GM23338 (cell line): ENCODE measurements at regions not wholly inside any gene's neighbourhood (a gene's known extent, or its start where the extent isn't known, plus 50 kb on each side); places are given as distances from the start of the nearest gene placed in this dataset.

Experiments used
- ATAC-seq: fragments of 200-7000 bp; cut with Tn5 transposase; 3 replicates; pipeline ENCODE4 v1.9.1; 2020
- DNase-seq: peaks from one replicate; pipeline ENCODE4 v3.0.0-alpha.2; 2015; ENCODE audit warnings: low spot score
- H2AFZ ChIP-seq: fragments of 200-600 bp; sonication (generic); 2 replicates; pipeline ENCODE4 v1.8.0; 2016; ENCODE audit warnings: antibody characterized with exemption, mild to moderate bottlenecking, moderate library complexity
- H3F3A ChIP-seq: fragments of 200-600 bp; sonication (generic); replicated peaks from 2 replicates; pipeline ENCODE4 v1.8.0; 2017; ENCODE audit warnings: antibody characterized with exemption, mixed run types, low read depth
- H3K27ac ChIP-seq: fragments of 200-600 bp; sonication (generic); 2 replicates; pipeline ENCODE4 v1.6.1; 2016; ENCODE audit warnings: low read depth
- H3K27me3 ChIP-seq: fragments of 200-600 bp; sonication (generic); 2 replicates; pipeline ENCODE4 v1.8.0; 2016; ENCODE audit warnings: mild to moderate bottlenecking, mixed run types, moderate library complexity; ENCODE audit not compliant: insufficient read depth
- H3K36me3 ChIP-seq: fragments of 200-600 bp; sonication (generic); 2 replicates; pipeline ENCODE4 v1.8.0; 2016; ENCODE audit warnings: mild to moderate bottlenecking; ENCODE audit not compliant: insufficient read depth
- H3K4me1 ChIP-seq: fragments of 200-600 bp; sonication (generic); 2 replicates; pipeline ENCODE4 v1.8.0; 2016; ENCODE audit warnings: mild to moderate bottlenecking, moderate library complexity; ENCODE audit not compliant: insufficient read depth
- H3K4me2 ChIP-seq: fragments of 200-600 bp; sonication (generic); 2 replicates; pipeline ENCODE4 v1.7.1; 2017; ENCODE audit warnings: mixed run types
- H3K4me3 ChIP-seq: fragments of 200-600 bp; sonication (generic); 2 replicates; pipeline ENCODE4 v1.6.1; 2016; ENCODE audit warnings: mixed run types
- H3K79me2 ChIP-seq: fragments of 200-600 bp; sonication (generic); replicated peaks from 2 replicates; pipeline ENCODE4 v1.8.0; 2017; ENCODE audit warnings: mild to moderate bottlenecking; ENCODE audit not compliant: insufficient read depth
- H3K9me2 ChIP-seq: fragments of 200-600 bp; sonication (generic); 2 replicates; pipeline ENCODE4 v1.8.0; 2017; ENCODE audit not compliant: insufficient read depth
- H4K20me1 ChIP-seq: fragments of 200-600 bp; sonication (generic); replicated peaks from 2 replicates; pipeline ENCODE4 v1.8.0; 2017; ENCODE audit warnings: mild to moderate bottlenecking; ENCODE audit not compliant: insufficient read depth
- H3K27ac Mint-ChIP-seq: 2 replicates; pipeline ENCODE4 v1.8.0; 2020; ENCODE audit warnings: inconsistent platforms, mild to moderate bottlenecking, moderate library complexity, mixed read lengths
- H3K27me3 Mint-ChIP-seq: 3 replicates; pipeline ENCODE4 v1.8.0; 2022; ENCODE audit warnings: low read depth, mild to moderate bottlenecking, moderate library complexity, mixed read lengths, inconsistent platforms; ENCODE audit not compliant: insufficient read depth, poor library complexity
- H3K36me3 Mint-ChIP-seq: 3 replicates; pipeline ENCODE4 v1.8.0; 2021; ENCODE audit warnings: low read depth, mild to moderate bottlenecking, inconsistent platforms, moderate library complexity, mixed read lengths
- H3K4me1 Mint-ChIP-seq: 3 replicates; pipeline ENCODE4 v1.8.0; 2020; ENCODE audit warnings: mild to moderate bottlenecking, inconsistent platforms, mixed read lengths
- H3K4me3 Mint-ChIP-seq: 3 replicates; pipeline ENCODE4 v1.8.0; 2021; ENCODE audit warnings: moderate library complexity, mild to moderate bottlenecking, inconsistent platforms, mixed read lengths
- H3K9me3 Mint-ChIP-seq: 3 replicates; pipeline ENCODE4 v1.8.0; 2020; ENCODE audit warnings: moderate library complexity, mild to moderate bottlenecking, inconsistent platforms, mixed read lengths
- CREB1 ChIP-seq: fragments of 250-450 bp; sonication (Bioruptor Pico); IDR thresholded peaks from 2 replicates; pipeline ENCODE4 v1.5.0; 2020; ENCODE audit warnings: low read depth, mild to moderate bottlenecking, moderate library complexity
- EZH2 ChIP-seq: fragments of 200-600 bp; sonication (generic); IDR thresholded peaks from one replicate; pipeline ENCODE4 v1.8.0; 2017; ENCODE audit warnings: antibody characterized with exemption, mild to moderate bottlenecking, low read depth; ENCODE audit not compliant: unreplicated experiment
- EZH2phosphoT487 ChIP-seq: fragments of 200-600 bp; sonication (generic); IDR thresholded peaks from one replicate; pipeline ENCODE4 v1.8.1; 2018; ENCODE audit warnings: antibody characterized with exemption; ENCODE audit not compliant: unreplicated experiment
- JUNB ChIP-seq: IDR thresholded peaks from one replicate; pipeline ENCODE4 v1.6.1; 2016; ENCODE audit warnings: antibody characterized with exemption; ENCODE audit not compliant: unreplicated experiment
- NANOG ChIP-seq: IDR thresholded peaks from 2 replicates; pipeline ENCODE4 v1.6.1; 2016; ENCODE audit warnings: antibody characterized with exemption, borderline replicate concordance
- POLR2AphosphoS5 ChIP-seq: IDR thresholded peaks from 2 replicates; pipeline ENCODE4 v1.6.1; 2016; ENCODE audit warnings: antibody characterized with exemption, low read depth
- STAT1 ChIP-seq: IDR thresholded peaks from one replicate; pipeline ENCODE4 v1.6.1; 2016; ENCODE audit warnings: antibody characterized with exemption; ENCODE audit not compliant: unreplicated experiment
- ZNF114 ChIP-seq: fragments of 250-450 bp; sonication (Bioruptor Pico); IDR thresholded peaks from 2 replicates; pipeline ENCODE4 v1.5.0; 2020; ENCODE audit warnings: mild to moderate bottlenecking, moderate library complexity
- ZNF331 ChIP-seq: fragments of 250-450 bp; sonication (Bioruptor Pico); IDR thresholded peaks from 2 replicates; pipeline ENCODE4 v1.5.0; 2020; ENCODE audit warnings: low read depth, mild to moderate bottlenecking, moderate library complexity
- TF ChIP-seq, protein P1 (sequence below), 2 experiments: fragments of 200-600 bp in 1 of 2; sonication (generic) in 1 of 2; conservative IDR thresholded peaks; 2 replicates each; pipeline versions ENCODE4 v1.5.1 to v1.6.1; 2016 to 2017; ENCODE audit warnings: antibody characterized with exemption in 2 of 2, low read depth in 2 of 2, mild to moderate bottlenecking in 2 of 2, moderate library complexity in 1 of 2
- TF ChIP-seq, protein P2 (sequence below): IDR thresholded peaks from one replicate; pipeline ENCODE4 v1.6.1; 2018; ENCODE audit warnings: antibody characterized with exemption; ENCODE audit not compliant: unreplicated experiment
- TF ChIP-seq, protein P3 (sequence below): fragments of 250-450 bp; sonication (Bioruptor Pico); IDR thresholded peaks from 2 replicates; pipeline ENCODE4 v1.5.0; 2020; ENCODE audit warnings: mild to moderate bottlenecking, moderate library complexity
- TF ChIP-seq, protein P4 (sequence below): IDR thresholded peaks from 2 replicates; pipeline ENCODE4 v1.6.1; 2016; ENCODE audit warnings: antibody characterized with exemption

DNA sequence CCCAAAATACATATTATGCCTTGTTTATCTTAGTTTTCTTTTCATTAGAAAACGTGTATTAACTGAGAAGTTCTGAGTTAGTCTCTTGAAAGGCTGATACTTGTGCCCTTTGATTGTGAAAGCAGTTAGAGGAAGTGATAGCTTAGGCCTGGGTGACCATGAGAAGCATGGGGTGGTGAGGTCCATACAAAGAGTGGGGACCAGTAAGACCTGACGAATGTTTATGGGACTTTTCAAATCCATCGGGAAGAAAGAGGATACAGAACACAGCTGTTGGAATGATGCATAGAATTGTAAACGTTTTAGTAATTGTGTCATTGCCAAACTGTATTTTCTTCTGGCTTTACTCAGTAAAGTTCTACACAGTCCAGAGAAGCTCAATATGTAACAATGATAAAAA is 259.8 kb downstream of the LMO4 start:
- H3K27ac Mint-ChIP-seq = no peak overlapping the region

More for the DNA sequence above, 259.8 kb downstream of the LMO4 start:
- Histone ChIP-seq H2AFZ (no peak overlapping the region), H3K27me3 (no peaks in the 10 kb centered on the region), H3K9me2 (no peaks in the 10 kb centered on the region), H3K79me2 (no peaks in the 10 kb centered on the region), H3K4me3 (no peak overlapping the region), H3K4me2 (no peak overlapping the region), H3K36me3 (no peaks in the 10 kb centered on the region), H3K27ac (no peak overlapping the region), H3F3A (no peaks in the 10 kb centered on the region), H4K20me1 (no peaks in the 10 kb centered on the region), H3K4me1 (peaks cover 6% of the 10 kb centered on the region; the same call in 1 of the 2 replicates)
- H3K9me3 Mint-ChIP-seq = no peaks in the 10 kb centered on the region
- no peak for DNase-seq
- no peak for ATAC-seq
- TF ChIP-seq, protein P1, sequence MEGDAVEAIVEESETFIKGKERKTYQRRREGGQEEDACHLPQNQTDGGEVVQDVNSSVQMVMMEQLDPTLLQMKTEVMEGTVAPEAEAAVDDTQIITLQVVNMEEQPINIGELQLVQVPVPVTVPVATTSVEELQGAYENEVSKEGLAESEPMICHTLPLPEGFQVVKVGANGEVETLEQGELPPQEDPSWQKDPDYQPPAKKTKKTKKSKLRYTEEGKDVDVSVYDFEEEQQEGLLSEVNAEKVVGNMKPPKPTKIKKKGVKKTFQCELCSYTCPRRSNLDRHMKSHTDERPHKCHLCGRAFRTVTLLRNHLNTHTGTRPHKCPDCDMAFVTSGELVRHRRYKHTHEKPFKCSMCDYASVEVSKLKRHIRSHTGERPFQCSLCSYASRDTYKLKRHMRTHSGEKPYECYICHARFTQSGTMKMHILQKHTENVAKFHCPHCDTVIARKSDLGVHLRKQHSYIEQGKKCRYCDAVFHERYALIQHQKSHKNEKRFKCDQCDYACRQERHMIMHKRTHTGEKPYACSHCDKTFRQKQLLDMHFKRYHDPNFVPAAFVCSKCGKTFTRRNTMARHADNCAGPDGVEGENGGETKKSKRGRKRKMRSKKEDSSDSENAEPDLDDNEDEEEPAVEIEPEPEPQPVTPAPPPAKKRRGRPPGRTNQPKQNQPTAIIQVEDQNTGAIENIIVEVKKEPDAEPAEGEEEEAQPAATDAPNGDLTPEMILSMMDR (conservative IDR thresholded peaks at IDR 0.05; ENCODE audit: low read depth in 2 of 2) = no peak
- TF ChIP-seq, protein P2, sequence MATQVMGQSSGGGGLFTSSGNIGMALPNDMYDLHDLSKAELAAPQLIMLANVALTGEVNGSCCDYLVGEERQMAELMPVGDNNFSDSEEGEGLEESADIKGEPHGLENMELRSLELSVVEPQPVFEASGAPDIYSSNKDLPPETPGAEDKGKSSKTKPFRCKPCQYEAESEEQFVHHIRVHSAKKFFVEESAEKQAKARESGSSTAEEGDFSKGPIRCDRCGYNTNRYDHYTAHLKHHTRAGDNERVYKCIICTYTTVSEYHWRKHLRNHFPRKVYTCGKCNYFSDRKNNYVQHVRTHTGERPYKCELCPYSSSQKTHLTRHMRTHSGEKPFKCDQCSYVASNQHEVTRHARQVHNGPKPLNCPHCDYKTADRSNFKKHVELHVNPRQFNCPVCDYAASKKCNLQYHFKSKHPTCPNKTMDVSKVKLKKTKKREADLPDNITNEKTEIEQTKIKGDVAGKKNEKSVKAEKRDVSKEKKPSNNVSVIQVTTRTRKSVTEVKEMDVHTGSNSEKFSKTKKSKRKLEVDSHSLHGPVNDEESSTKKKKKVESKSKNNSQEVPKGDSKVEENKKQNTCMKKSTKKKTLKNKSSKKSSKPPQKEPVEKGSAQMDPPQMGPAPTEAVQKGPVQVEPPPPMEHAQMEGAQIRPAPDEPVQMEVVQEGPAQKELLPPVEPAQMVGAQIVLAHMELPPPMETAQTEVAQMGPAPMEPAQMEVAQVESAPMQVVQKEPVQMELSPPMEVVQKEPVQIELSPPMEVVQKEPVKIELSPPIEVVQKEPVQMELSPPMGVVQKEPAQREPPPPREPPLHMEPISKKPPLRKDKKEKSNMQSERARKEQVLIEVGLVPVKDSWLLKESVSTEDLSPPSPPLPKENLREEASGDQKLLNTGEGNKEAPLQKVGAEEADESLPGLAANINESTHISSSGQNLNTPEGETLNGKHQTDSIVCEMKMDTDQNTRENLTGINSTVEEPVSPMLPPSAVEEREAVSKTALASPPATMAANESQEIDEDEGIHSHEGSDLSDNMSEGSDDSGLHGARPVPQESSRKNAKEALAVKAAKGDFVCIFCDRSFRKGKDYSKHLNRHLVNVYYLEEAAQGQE = no peak
- TF ChIP-seq, protein P3, sequence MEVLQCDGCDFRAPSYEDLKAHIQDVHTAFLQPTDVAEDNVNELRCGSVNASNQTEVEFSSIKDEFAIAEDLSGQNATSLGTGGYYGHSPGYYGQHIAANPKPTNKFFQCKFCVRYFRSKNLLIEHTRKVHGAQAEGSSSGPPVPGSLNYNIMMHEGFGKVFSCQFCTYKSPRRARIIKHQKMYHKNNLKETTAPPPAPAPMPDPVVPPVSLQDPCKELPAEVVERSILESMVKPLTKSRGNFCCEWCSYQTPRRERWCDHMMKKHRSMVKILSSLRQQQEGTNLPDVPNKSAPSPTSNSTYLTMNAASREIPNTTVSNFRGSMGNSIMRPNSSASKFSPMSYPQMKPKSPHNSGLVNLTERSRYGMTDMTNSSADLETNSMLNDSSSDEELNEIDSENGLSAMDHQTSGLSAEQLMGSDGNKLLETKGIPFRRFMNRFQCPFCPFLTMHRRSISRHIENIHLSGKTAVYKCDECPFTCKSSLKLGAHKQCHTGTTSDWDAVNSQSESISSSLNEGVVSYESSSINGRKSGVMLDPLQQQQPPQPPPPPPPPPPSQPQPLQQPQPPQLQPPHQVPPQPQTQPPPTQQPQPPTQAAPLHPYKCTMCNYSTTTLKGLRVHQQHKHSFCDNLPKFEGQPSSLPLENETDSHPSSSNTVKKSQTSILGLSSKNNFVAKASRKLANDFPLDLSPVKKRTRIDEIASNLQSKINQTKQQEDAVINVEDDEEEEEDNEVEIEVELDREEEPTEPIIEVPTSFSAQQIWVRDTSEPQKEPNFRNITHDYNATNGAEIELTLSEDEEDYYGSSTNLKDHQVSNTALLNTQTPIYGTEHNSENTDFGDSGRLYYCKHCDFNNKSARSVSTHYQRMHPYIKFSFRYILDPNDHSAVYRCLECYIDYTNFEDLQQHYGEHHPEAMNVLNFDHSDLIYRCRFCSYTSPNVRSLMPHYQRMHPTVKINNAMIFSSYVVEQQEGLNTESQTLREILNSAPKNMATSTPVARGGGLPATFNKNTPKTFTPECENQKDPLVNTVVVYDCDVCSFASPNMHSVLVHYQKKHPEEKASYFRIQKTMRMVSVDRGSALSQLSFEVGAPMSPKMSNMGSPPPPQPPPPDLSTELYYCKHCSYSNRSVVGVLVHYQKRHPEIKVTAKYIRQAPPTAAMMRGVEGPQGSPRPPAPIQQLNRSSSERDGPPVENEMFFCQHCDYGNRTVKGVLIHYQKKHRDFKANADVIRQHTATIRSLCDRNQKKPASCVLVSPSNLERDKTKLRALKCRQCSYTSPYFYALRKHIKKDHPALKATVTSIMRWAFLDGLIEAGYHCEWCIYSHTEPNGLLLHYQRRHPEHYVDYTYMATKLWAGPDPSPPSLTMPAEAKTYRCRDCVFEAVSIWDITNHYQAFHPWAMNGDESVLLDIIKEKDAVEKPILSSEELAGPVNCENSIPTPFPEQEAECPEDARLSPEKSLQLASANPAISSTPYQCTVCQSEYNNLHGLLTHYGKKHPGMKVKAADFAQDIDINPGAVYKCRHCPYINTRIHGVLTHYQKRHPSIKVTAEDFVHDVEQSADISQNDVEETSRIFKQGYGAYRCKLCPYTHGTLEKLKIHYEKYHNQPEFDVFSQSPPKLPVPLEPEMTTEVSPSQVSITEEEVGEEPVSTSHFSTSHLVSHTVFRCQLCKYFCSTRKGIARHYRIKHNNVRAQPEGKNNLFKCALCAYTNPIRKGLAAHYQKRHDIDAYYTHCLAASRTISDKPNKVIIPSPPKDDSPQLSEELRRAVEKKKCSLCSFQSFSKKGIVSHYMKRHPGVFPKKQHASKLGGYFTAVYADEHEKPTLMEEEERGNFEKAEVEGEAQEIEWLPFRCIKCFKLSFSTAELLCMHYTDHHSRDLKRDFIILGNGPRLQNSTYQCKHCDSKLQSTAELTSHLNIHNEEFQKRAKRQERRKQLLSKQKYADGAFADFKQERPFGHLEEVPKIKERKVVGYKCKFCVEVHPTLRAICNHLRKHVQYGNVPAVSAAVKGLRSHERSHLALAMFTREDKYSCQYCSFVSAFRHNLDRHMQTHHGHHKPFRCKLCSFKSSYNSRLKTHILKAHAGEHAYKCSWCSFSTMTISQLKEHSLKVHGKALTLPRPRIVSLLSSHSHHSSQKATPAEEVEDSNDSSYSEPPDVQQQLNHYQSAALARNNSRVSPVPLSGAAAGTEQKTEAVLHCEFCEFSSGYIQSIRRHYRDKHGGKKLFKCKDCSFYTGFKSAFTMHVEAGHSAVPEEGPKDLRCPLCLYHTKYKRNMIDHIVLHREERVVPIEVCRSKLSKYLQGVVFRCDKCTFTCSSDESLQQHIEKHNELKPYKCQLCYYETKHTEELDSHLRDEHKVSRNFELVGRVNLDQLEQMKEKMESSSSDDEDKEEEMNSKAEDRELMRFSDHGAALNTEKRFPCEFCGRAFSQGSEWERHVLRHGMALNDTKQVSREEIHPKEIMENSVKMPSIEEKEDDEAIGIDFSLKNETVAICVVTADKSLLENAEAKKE (CRISPR knock-in tag) = no peak
- no peak for TF ChIP-seq NANOG
- TF ChIP-seq EZH2 = no peak
- TF ChIP-seq ZNF331 (CRISPR knock-in tag) = no peak
- no peak for TF ChIP-seq POLR2AphosphoS5
- no peak for TF ChIP-seq EZH2phosphoT487
- TF ChIP-seq CREB1 (CRISPR knock-in tag) = no peak
- no peak for TF ChIP-seq ZNF114 (CRISPR knock-in tag)
- no peak for TF ChIP-seq STAT1
- no peak for TF ChIP-seq JUNB
- TF ChIP-seq, protein P4, sequence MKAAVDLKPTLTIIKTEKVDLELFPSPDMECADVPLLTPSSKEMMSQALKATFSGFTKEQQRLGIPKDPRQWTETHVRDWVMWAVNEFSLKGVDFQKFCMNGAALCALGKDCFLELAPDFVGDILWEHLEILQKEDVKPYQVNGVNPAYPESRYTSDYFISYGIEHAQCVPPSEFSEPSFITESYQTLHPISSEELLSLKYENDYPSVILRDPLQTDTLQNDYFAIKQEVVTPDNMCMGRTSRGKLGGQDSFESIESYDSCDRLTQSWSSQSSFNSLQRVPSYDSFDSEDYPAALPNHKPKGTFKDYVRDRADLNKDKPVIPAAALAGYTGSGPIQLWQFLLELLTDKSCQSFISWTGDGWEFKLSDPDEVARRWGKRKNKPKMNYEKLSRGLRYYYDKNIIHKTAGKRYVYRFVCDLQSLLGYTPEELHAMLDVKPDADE = no peak
- H3K27me3 Mint-ChIP-seq = peaks cover 2% of the 10 kb centered on the region
- peaks cover 4% of the 10 kb centered on the region for H3K4me1 Mint-ChIP-seq
- H3K36me3 Mint-ChIP-seq = no peaks in the 10 kb centered on the region
- no peak overlapping the region for H3K4me3 Mint-ChIP-seq
